DND-41 (cell line): ENCODE measurements at regions not wholly inside any gene's neighbourhood (a gene's known extent, or its start where the extent isn't known, plus 50 kb on each side); places are given as distances from the start of the nearest gene placed in this dataset.

ENCODE experiments used
- EZH2 ChIP-seq: IDR thresholded peaks from 3 replicates; pipeline ENCODE4 v1.6.1; 2012; ENCODE audit warnings: borderline replicate concordance, low read depth, mild to moderate bottlenecking, moderate library complexity, low read length, inconsistent platforms; ENCODE audit not compliant: severe bottlenecking
- TF ChIP-seq, protein P1 (sequence below): IDR thresholded peaks from 2 replicates; pipeline ENCODE4 v1.5.1; 2012; ENCODE audit warnings: borderline replicate concordance, low read length, moderate library complexity, mild to moderate bottlenecking; ENCODE audit not compliant: poor library complexity, severe bottlenecking; ENCODE audit errors: extremely low read depth

DNA sequence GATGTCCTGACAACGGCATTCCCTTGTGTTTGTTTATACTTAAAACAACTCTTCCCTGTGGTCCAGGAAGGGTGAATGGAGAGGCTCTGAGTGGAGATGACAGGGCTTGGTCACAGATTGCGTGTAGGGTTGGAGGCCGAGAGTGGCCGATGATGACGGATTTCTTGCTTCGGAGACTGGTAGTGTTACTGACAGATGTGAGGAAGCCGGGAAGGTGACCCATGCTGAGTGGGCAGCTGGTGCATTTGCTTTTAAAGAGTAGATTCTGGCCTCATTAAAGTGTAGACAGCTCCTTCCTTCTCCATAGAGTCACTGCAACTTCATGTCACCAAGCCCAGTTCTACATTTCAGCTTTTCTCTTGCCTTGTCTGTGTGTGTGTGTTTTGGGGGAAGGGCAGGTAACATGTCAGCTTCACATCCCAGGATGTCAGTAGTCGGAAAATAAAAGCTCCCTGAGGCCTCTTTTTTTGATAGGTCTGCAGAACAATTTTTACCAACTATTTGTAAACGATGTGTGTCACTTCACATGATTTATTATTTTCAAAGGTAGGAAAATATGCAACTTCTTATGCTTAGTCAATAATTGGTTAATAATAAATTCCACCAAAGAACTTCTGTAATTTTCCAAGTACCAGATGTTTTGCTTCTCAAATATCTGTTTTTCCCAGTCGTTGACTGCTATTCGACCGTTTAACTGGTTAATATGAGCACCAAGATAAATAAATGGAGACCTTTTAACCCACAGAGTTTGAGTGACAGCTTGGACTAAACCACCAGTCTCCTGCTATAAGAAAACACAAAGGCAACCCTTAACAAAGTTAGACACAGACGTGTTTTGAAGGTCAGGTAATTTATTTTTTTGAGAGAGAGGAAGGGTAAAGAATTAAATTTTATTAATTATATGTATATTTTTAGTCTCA, 436.9 kb downstream of the SLC4A3 start:
- TF ChIP-seq, protein P1, sequence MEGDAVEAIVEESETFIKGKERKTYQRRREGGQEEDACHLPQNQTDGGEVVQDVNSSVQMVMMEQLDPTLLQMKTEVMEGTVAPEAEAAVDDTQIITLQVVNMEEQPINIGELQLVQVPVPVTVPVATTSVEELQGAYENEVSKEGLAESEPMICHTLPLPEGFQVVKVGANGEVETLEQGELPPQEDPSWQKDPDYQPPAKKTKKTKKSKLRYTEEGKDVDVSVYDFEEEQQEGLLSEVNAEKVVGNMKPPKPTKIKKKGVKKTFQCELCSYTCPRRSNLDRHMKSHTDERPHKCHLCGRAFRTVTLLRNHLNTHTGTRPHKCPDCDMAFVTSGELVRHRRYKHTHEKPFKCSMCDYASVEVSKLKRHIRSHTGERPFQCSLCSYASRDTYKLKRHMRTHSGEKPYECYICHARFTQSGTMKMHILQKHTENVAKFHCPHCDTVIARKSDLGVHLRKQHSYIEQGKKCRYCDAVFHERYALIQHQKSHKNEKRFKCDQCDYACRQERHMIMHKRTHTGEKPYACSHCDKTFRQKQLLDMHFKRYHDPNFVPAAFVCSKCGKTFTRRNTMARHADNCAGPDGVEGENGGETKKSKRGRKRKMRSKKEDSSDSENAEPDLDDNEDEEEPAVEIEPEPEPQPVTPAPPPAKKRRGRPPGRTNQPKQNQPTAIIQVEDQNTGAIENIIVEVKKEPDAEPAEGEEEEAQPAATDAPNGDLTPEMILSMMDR: no peak
- no peak for TF ChIP-seq EZH2
